A204.1 (cell line): ENCODE measurements at regions not wholly inside any gene's neighbourhood (a gene's known extent, or its start where the extent isn't known, plus 50 kb on each side); places are given as distances from the start of the nearest gene placed in this dataset.

Experiments used
- FAIRE-seq: peaks from 2 replicates; lab custom pipeline; 2012; peaks lifted over from hg19 to GRCh38; lab: Jason Lieb, UNC

GRCh38 chr20:41881466-41882046 lies 263.4 kb upstream of the CHD6 start:
- FAIRE-seq, result no peak

DNA sequence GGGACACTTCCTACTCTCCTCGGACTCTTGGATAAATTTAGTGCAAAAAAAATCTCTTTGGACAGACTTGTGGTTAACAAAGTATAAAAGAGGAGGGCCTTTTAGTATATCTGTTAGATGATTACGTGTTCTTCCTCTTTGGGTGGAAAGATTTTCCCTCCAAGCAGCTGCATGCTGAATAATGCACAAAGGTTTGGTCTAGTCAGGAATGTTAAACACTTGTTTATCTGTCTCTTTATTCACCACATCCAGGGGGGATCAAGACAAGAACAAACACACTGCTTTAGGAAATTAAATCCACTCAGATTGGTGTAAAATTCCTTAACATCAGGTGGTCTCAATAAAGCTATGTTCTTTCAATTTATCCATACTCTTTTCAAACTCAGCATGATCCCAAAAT lies 260.9 kb upstream of the CHD6 start:
- FAIRE-seq, result no peak

- FAIRE-seq, result no peak
These were observed 259.7 kb upstream of the CHD6 start for GRCh38 chr20:41877911-41878310.

DNA sequence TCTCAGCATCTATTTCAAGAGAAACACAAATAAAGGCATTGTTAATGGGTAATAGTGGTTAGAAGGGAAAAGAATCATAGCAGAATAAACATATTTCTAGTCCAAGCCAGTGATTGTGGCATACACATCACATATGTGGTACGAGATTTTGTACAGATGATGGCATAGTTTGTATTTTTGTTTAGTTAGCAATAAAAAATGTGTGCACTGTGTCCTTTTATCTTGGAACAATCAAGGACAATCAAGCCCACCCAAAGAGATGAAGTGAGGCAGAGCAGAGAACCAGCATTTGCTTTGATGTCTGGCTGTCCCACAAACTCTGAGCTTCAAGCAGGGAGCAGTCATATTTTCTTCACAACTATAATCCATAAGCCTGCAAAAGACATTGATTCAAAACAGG lies 256.5 kb upstream of the CHD6 start:
- no peak for FAIRE-seq

DNA sequence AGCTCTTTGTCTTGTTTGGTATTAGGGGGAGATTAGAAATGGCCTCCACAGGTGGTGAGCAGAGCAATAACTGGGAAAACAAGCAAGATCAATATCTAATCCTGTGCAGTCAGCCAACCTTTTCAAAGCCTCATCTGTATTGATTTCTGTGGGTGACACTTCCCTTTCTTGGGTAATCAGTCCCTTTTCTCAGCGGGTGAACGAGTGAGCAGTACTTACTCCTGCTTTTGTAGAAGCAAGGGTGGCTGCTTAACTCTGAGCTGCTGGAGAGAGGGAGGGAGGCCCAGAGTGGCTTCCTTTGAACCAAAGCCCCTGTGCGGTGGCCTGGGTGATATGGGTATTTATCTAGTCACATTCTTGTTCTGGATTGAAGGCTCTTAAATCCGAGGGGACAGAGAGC lies 254.8 kb upstream of the CHD6 start:
- FAIRE-seq, result no peak

GRCh38 chr20:41870869-41871462 lies 252.8 kb upstream of the CHD6 start:
- FAIRE-seq, result no peak

- FAIRE-seq, result no peak
These were observed 251.1 kb upstream of the CHD6 start for GRCh38 chr20:41869261-41869660.

DNA sequence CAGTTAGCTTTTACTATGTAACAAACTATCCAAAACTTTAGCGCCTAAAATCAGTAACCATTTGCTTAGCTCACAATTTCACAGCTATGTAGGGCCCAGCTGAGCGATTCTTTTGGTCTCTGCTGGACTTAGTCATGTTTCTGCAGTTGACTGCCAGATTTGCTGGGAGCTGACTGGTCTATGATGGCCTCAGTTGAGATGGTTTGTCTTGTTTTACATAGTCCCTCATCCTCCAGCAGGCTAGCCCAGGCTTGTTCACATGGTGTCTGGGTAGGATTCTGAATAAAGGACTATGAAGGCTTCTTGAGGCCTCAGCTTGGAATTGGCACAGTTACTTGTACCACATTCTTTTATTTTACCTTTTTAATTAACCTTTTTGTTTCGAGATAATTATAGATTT lies 247.8 kb upstream of the CHD6 start:
- no peak for FAIRE-seq

DNA sequence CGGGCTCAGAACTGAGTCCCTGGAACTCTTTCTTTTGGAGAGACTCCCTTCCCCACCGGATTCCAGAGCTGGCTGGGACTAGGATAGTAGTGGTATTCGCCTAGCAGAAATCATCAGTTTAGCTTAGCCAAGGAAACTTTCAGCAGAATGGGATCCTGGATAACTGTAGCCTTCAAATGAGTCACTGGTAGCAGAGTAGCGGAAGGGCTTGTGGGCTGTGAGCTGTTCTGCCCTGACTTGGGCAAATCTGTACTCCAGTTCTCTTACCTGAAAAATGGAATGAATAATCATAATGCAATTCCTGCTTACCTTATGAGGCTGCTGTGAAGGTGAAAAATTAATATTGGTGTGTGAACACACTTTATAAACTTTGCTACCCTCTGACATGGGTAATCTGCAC lies 244.3 kb upstream of the CHD6 start:
- no peak for FAIRE-seq

DNA sequence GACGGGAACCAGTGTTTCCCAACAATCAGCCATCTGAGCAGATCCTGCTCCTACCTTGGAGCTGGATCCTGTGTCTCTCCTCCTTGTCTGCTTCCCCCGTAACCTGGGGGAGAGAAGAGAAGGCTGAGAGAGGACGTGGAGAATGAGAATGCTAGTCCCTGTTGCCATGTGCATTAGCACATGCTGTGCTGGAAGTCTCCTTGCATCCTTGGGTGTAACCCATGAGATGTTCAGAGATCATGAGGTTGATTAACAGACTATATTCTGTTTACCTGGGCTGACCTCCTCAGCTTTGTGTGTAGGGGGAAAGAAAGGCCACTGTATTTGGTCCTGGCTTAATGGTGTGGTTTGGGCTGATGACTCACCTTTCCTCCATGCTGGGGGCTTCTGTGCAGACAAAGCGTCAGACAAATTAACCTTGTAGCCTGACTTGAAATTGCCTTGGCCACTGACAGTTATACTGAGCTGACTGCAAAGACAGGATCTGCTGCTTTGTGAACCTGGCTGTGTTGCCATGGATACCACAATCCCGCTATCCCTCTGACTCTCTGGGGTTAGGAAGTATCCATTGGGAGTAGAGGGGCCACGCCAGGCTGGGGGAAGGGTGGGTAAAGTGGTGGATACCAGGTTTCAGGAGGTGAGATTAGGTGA lies 243.7 kb upstream of the CHD6 start:
- FAIRE-seq, result no peak

DNA sequence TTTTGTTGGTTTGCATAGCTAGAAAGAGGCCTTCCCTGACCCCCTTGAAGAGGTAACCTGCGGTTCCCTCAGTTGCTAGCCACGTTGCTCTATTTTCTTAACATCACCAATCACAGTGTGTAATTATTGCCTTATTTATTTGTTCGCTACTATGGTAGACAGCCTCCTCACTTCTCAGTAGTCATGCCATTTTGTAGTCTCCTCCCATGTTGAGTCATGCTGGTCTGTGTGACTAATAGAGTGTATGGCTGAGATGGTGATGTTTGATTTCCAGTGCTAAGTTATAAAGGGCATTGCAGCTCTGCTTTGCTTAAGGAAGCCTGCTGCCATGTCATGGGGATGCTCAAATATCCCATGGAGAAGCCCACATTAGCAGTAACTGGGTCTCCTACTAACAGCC lies 236.6 kb upstream of the CHD6 start:
- no peak for FAIRE-seq

DNA sequence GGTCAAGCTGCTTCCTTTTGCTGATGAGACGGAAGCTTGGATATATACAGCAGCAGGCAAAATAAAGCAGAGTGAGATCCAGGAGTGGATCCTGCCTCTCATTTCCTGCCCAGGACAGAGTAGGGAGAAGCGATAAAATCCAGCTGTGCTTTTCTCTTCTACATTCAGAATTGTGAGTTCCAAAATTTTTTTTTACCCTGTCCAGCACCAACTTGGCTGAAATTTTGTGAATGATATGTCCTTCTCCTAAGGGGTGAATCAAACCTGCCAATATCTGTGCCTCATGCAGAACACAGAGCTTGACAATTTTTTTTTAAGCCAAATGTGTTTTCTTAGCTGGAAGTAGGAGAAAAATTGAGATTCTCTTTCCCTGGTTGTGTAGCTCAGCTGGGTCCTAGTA lies 235.6 kb upstream of the CHD6 start:
- FAIRE-seq, result no peak

DNA sequence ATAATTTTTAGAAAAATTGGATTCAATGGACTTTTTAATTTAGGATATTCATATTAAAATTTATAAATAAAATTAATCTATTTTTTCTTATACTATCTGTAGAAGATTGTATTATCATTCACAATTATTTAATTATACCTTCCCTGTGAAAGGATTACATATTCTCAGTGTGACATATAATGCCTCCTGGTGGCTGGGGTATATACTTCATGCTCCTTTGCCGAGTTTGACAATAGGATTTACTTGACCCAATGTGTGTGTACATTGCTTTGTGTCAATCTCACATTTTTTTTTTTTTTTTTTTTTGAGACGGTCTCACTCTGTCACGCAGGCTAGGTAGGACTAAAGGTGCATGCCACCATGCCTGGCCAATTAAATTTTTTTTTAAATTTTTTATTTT lies 230.0 kb upstream of the CHD6 start:
- FAIRE-seq, result no peak

DNA sequence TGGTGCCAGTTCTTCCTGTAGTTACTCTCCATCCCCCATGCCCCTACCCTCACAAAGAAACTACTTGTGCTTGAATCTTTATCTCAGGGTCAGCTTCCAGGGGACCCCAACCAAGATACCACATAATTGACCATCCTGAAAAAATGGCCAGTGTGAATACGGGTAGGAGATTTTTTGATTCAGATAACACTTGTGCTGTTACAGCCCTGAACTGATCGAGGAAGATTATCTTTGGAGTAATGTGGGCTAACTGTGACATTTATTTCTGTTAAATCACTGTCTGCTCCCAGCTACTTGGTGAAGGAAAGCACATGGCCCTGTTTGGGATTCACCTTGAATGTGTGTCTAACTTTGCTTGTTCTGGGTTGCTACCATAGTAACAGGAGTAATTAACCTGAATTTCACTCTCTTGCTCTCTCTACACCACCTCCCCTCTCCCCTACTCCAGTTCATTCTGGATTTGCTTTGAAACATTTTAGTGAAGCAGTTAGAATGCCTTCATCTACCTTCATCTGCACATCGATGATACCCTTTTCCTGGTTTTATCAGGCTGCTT lies 219.6 kb upstream of the CHD6 start:
- no peak for FAIRE-seq

GRCh38 chr20:41833739-41834138 lies 215.6 kb upstream of the CHD6 start:
- FAIRE-seq, result no peak

DNA sequence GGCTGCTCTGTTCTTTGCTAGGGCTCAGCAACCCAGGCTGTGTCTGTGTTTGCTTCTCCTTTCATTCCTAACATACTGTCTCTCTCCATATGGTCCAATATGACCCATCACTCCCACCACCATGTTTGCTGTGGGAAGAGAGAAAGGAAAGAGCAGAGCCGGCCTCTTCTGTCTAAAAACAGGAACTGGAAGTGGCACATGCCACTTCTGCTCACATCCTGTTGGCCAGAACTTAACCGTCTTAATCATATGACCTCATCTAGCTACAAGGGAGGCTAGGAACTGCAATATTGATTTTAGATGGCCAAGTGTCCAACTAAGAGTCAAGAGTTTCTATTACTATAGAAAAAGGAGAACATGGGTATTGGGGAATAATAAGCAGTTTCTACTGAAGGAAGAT lies 212.5 kb upstream of the CHD6 start:
- no peak for FAIRE-seq

DNA sequence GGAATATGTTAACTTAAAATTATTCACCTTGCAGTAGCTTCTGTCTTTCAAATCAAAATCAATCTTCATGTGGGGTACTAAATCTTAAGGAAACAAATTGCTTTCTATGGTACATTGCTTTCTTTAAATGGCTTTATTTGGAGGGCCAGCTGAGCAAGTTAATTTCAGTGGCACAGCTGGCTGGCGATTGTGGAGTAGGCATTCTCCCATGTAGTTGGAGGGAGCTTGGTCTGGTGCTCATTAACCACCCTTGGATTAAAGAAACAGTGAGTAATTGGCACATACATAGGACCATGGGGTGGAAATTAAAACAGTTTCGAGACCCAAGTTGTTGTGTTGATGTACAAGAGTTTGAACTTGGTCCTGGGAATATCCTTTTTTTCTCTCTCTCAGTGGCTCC lies 201.3 kb upstream of the CHD6 start:
- FAIRE-seq, result no peak

DNA sequence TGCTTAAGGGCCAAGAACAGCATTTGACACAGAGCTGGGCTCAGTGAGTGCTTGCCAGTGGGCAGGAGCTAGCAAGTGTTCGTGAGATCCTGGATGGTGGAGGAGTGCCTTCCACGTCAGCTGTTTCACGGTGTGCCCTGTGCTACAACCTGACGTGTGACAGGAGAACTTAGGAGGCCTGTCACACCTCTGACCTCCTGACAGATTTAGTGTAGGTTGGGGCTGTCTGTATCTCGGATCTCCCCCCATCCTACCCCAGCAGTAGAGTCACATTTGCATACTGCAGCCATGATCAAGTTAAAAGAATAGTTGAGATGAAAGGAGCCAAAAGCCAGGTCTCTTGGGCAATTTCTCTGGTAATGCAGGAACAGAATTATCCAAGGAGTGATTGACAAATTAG lies 200.8 kb upstream of the CHD6 start:
- FAIRE-seq, result no peak

DNA sequence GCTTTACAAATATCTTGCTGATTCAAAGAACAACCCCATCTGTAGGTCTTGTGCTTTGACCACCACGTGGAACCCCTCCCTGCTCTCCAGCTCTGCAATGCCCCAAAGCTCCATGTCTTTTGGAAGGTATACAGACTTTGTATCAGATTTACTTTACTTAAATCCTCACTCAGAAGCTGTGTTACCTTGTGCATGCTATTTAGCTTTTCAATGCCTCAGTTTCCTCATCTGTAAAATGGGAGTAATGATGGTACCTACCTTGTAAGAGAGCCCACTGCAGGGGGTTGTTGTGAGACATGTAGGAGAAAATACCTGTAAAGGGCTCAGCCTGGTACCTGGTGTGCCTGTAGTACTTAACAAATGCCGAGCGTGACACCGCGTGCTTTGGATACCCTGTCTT lies 200.2 kb upstream of the CHD6 start:
- no peak for FAIRE-seq

- no peak for FAIRE-seq
These were observed 193.3 kb upstream of the CHD6 start for GRCh38 chr20:41811456-41811855.

DNA sequence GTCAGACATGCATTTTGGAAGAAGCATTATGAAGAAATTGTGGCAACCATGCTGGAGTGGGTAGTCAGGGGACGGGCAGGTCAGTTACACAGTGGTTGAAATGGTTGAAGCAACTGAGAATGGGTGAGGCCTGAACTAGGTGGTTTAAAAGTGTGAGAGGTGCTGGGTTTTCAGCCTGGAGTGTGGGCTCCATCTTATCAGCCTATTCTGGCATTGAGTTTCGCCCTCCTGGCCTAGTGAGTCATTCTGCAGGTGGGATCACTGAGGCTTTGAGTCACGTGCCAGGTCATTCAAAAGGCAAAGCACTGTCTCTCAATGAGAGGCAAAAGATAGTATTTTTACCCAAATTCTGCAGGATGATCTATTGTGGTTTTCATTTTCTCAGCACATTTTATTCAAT lies 181.9 kb upstream of the CHD6 start:
- FAIRE-seq, result no peak

DNA sequence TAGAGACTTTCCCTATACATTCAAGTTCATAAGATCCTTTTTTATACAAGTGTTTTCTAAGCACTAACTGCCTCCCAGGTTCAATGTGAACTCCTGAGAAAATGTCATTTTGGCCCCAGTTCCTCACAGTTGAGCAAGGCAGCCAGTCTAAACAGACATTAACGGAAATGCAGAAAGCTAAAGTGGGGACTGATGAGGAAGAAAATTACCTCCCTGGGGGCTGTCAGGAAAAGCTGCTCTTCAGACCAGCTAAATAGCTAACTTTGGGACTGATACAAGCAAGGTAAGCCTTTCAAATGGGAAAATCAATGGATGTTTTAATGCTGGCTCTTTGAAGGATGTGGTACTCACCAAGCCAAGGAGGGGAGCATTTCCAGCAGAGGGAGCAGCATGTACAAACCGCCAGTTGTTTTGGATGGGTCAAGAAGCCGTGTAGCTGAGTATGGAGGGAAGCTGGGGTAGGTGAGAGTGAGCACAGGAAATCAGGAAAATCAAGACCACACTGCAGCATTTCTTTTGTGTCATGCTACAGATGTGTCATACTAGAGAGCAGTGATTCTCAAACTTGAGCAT lies 180.8 kb upstream of the CHD6 start:
- no peak for FAIRE-seq

GRCh38 chr20:41786158-41786557 lies 168.0 kb upstream of the CHD6 start:
- no peak for FAIRE-seq
